CD14-positive monocyte (primary cell): ENCODE measurements at regions not wholly inside any gene's neighbourhood (a gene's known extent, or its start where the extent isn't known, plus 50 kb on each side); places are given as distances from the start of the nearest gene placed in this dataset.

Experiments used
- DNase-seq, 3 donors: peaks; one replicate each; pipeline ENCODE4 v3.0.0-alpha.2; 2011 to 2022
- H2AFZ ChIP-seq: 2 replicates; pipeline ENCODE4 v1.6.0; 2012; ENCODE audit warnings: mild to moderate bottlenecking, low read depth, low read length, inconsistent platforms; ENCODE audit not compliant: insufficient read depth, poor library complexity, severe bottlenecking
- H3K27ac ChIP-seq, 2 donors: 1 replicate in 1 of 2; 2 replicates in 1 of 2; pipeline ENCODE4 v1.5.1; 2012 to 2013; ENCODE audit warnings: low read length in 2 of 2, control low read depth in 1 of 2, inconsistent platforms in 1 of 2, low read depth in 1 of 2, mild to moderate bottlenecking in 1 of 2
- H3K27me3 ChIP-seq, 2 donors: one replicate each; pipeline versions ENCODE4 v1.6.0 to v1.6.1; 2011 to 2013; ENCODE audit warnings: low read length in 2 of 2; ENCODE audit not compliant: control insufficient read depth in 2 of 2, insufficient read depth in 2 of 2
- H3K36me3 ChIP-seq, 2 donors: replicated peaks in 1 of 2; 1 replicate in 1 of 2; 2 replicates in 1 of 2; pipeline versions ENCODE4 v1.5.1 to v1.6.1; 2012 to 2013; ENCODE audit warnings: low read length in 2 of 2, control low read depth in 1 of 2, inconsistent platforms in 1 of 2, mild to moderate bottlenecking in 1 of 2; ENCODE audit not compliant: insufficient read depth in 2 of 2, control insufficient read depth in 1 of 2
- H3K4me1 ChIP-seq, 2 donors: 1 replicate in 1 of 2; 2 replicates in 1 of 2; pipeline versions ENCODE4 v1.5.1 to v1.6.1; 2012 to 2013; ENCODE audit warnings: low read length in 2 of 2, control low read depth in 1 of 2, inconsistent platforms in 1 of 2, mild to moderate bottlenecking in 1 of 2, moderate library complexity in 1 of 2; ENCODE audit not compliant: insufficient read depth in 2 of 2, control insufficient read depth in 1 of 2
- H3K4me2 ChIP-seq: replicated peaks from 2 replicates; pipeline ENCODE3; 2012; ENCODE audit warnings: low read length, moderate library complexity, mild to moderate bottlenecking; ENCODE audit not compliant: poor library complexity, severe bottlenecking; ENCODE audit errors: extremely low read depth
- H3K4me3 ChIP-seq, 3 experiments: fragments of 200-600 bp in 1 of 3; sonication (generic) in 1 of 3; replicated peaks in 1 of 3; 1 replicate in 2 of 3; 2 replicates in 1 of 3; pipeline ENCODE4 v1.5.1; 2011 to 2013; ENCODE audit warnings: low read length in 3 of 3, mild to moderate bottlenecking in 3 of 3, control low read depth in 2 of 3, low read depth in 2 of 3, inconsistent platforms in 1 of 3, moderate library complexity in 1 of 3
- H3K79me2 ChIP-seq: 2 replicates; pipeline ENCODE4 v1.6.0; 2012; ENCODE audit warnings: mild to moderate bottlenecking, control low read depth, inconsistent platforms, low read length, moderate library complexity; ENCODE audit not compliant: insufficient read depth
- H3K9ac ChIP-seq: 2 replicates; pipeline ENCODE4 v1.6.0; 2017; ENCODE audit warnings: low read length, mild to moderate bottlenecking; ENCODE audit not compliant: insufficient read depth, poor library complexity, severe bottlenecking
- H3K9me3 ChIP-seq, 2 donors: replicated peaks in 1 of 2; 1 replicate in 1 of 2; 2 replicates in 1 of 2; pipeline versions ENCODE4 v1.5.1 to v1.6.1; 2012 to 2013; ENCODE audit warnings: low read length in 2 of 2, control low read depth in 1 of 2; ENCODE audit not compliant: control insufficient read depth in 1 of 2, insufficient read depth in 1 of 2
- H4K20me1 ChIP-seq: 2 replicates; pipeline ENCODE4 v1.6.0; 2012; ENCODE audit warnings: mild to moderate bottlenecking, low read length, control low read depth, moderate library complexity; ENCODE audit not compliant: insufficient read depth
- H3K27ac Mint-ChIP-seq, 7 donors: one replicate each; pipeline ENCODE4 v1.8.0; 2020; ENCODE audit warnings: mild to moderate bottlenecking in 7 of 7, mixed read lengths in 7 of 7, moderate library complexity in 6 of 7, inconsistent platforms in 2 of 7
- H3K27me3 Mint-ChIP-seq, 3 donors: one replicate each; pipeline ENCODE4 v1.8.0; 2021 to 2022; ENCODE audit warnings: low read depth in 3 of 3, mild to moderate bottlenecking in 3 of 3, mixed read lengths in 3 of 3, moderate library complexity in 3 of 3, inconsistent platforms in 1 of 3
- H3K36me3 Mint-ChIP-seq, 2 donors: one replicate each; pipeline ENCODE4 v1.8.0; 2020; ENCODE audit warnings: mixed read lengths in 2 of 2, inconsistent platforms in 1 of 2, mild to moderate bottlenecking in 1 of 2
- H3K4me1 Mint-ChIP-seq: one replicate; pipeline ENCODE4 v1.8.0; 2020; ENCODE audit warnings: mild to moderate bottlenecking, mixed read lengths
- H3K4me3 Mint-ChIP-seq, 2 donors: one replicate each; pipeline ENCODE4 v1.8.0; 2020; ENCODE audit warnings: mild to moderate bottlenecking in 2 of 2, mixed read lengths in 2 of 2, moderate library complexity in 1 of 2
- H3K9me3 Mint-ChIP-seq, 7 donors: one replicate each; pipeline ENCODE4 v1.8.0; 2020 to 2022; ENCODE audit warnings: mixed read lengths in 7 of 7, mild to moderate bottlenecking in 6 of 7, moderate library complexity in 6 of 7, inconsistent platforms in 2 of 7
- WGBS: methylation state at CpG from one replicate; pipeline ENCODE4 v1.1.5; 2013; ENCODE audit warnings: missing lambda C conversion rate; ENCODE audit not compliant: insufficient coverage; 5-methylcytosine and 5-hydroxymethylcytosine counted together
- intact Hi-C, 2 donors: fragments of 100-400 bp; cut with micrococcal nuclease; formaldehyde crosslinking; loops; one replicate each; pipeline versions ENCODE4 v1.15.0 to v1.15.1; 2023
- TF ChIP-seq, protein P1 (sequence below): fragments of 200-600 bp; IDR thresholded peaks from one replicate; pipeline ENCODE4 v1.8.0; 2022; ENCODE audit warnings: antibody characterized with exemption, mild to moderate bottlenecking

DNA sequence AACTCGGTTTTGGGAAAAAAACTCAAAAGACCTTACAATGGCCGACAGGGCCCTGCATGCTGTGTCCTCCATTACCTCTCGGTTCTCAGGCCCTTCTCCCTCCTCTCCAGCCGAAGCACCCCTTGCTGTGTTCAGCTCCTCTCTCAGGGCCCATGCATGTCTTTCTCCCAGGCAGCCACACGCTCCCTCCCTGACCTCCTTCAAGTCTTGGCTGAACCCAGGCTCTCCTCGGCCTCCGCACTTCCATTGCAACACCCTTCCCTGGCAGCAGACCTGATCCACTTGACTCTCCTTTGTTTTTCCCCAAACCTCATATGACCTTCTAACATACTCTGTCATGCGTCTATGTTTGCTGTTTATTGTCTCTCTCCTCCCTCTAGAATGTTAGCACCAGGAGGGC, 114.0 kb downstream of the CYP26B1 start:
- Histone ChIP-seq H3K4me1 (no peaks in the 10 kb centered on the region), H2AFZ (no peak overlapping the region), H3K79me2 (no peaks in the 10 kb centered on the region), H3K9me3 (no peaks in the 10 kb centered on the region), H3K36me3 (no peaks in the 10 kb centered on the region), H3K27ac (no peak overlapping the region), H3K27me3 (no peaks in the 10 kb centered on the region), H3K4me2 (no peak overlapping the region), H3K4me3 (no peak overlapping the region), H4K20me1 (no peaks in the 10 kb centered on the region), H3K9ac (no peak overlapping the region)
- Mint-ChIP-seq H3K27ac (no peak overlapping the region), H3K9me3 (peaks cover 0 to 8% (median 0%) of the 10 kb centered on the region in 7 donors), H3K36me3 (no peaks in the 10 kb centered on the region), H3K27me3 (peaks cover 1 to 7% (median 5%) of the 10 kb centered on the region in 3 donors), H3K4me1 (no peaks in the 10 kb centered on the region), H3K4me3 (no peak overlapping the region)
- intact Hi-C loops: no loop called here
- TF ChIP-seq, protein P1, sequence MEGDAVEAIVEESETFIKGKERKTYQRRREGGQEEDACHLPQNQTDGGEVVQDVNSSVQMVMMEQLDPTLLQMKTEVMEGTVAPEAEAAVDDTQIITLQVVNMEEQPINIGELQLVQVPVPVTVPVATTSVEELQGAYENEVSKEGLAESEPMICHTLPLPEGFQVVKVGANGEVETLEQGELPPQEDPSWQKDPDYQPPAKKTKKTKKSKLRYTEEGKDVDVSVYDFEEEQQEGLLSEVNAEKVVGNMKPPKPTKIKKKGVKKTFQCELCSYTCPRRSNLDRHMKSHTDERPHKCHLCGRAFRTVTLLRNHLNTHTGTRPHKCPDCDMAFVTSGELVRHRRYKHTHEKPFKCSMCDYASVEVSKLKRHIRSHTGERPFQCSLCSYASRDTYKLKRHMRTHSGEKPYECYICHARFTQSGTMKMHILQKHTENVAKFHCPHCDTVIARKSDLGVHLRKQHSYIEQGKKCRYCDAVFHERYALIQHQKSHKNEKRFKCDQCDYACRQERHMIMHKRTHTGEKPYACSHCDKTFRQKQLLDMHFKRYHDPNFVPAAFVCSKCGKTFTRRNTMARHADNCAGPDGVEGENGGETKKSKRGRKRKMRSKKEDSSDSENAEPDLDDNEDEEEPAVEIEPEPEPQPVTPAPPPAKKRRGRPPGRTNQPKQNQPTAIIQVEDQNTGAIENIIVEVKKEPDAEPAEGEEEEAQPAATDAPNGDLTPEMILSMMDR: no peak
- 92% methylated on average over 7 of the region's 8 CpGs for WGBS
- DNase-seq: no peak

DNA sequence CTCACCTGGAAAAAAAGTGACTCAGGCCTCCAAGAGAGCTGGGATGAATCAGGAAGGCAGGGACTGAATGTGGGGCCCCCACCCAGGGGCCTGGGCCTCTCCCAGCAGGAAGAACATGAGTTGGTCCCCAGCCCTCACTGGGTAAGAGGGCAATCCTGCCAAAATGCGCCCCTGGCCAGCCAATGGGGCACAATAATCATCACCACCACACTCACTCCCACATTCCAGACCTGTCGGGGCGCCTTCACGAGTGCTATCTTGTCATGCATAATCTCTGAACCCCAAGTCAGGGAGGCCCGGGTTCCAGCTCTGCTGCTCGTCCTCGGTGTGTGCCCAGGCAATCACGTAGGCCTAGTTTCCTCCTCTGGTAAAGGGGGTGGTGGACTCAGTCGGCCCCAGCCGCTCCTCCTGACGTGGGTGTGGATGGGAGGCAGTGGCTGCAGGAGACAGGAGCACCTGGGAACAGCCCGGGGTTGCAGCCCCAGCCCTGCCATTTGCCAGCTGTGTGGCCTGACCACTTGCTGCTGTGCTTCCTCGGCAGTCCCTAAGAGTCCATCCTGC, 115.1 kb downstream of the CYP26B1 start:
- TF ChIP-seq, protein P1: no peak
- Histone ChIP-seq H3K9me3 (no peaks in the 10 kb centered on the region), H3K9ac (no peak overlapping the region), H3K4me1 (no peaks in the 10 kb centered on the region), H3K27me3 (no peaks in the 10 kb centered on the region), H3K4me3 (no peak overlapping the region), H3K4me2 (no peak overlapping the region), H2AFZ (no peak overlapping the region), H3K79me2 (no peaks in the 10 kb centered on the region), H3K36me3 (no peaks in the 10 kb centered on the region), H3K27ac (no peak overlapping the region), H4K20me1 (no peaks in the 10 kb centered on the region)
- Mint-ChIP-seq H3K4me1 (no peaks in the 10 kb centered on the region), H3K4me3 (no peak overlapping the region), H3K27me3 (peaks cover 0 to 8% (median 5%) of the 10 kb centered on the region in 3 donors), H3K36me3 (no peaks in the 10 kb centered on the region), H3K9me3 (peaks cover 0 to 8% (median 0%) of the 10 kb centered on the region in 7 donors), H3K27ac (no peak overlapping the region)
- 90% methylated on average over 7 of the region's 13 CpGs for WGBS
- no peak for DNase-seq
- intact Hi-C loops: no loop called here
